Heart right ventricle (tissue), 16 donors: ENCODE measurements at regions not wholly inside any gene's neighbourhood (a gene's known extent, or its start where the extent isn't known, plus 50 kb on each side); places are given as distances from the start of the nearest gene placed in this dataset.

Experiments
- ATAC-seq, 8 donors: fragments of 200-7000 bp; cut with Tn5 transposase; one replicate each; pipeline ENCODE4 v1.9.1; 2020; ENCODE audit warnings: mild to moderate bottlenecking in 8 of 8, moderate library complexity in 8 of 8, moderate number of reproducible peaks in 1 of 8
- DNase-seq, 2 donors: peaks; one replicate each; pipeline ENCODE4 v3.0.0-alpha.2; 2020
- H3K27ac ChIP-seq, 10 donors: fragments of 200-600 bp; sonication (generic) in 2 of 10; one replicate each; pipeline versions ENCODE4 v1.5.0 to v1.8.0; 2020 to 2022; ENCODE audit warnings: mild to moderate bottlenecking in 3 of 10
- H3K27me3 ChIP-seq, 7 donors: fragments of 200-600 bp; one replicate each; pipeline ENCODE4 v1.8.0; 2021 to 2022; ENCODE audit warnings: mild to moderate bottlenecking in 2 of 7
- H3K36me3 ChIP-seq, 9 donors: fragments of 200-600 bp; sonication (generic) in 1 of 9; one replicate each; pipeline versions ENCODE4 v1.5.0 to v1.8.0; 2020 to 2022; ENCODE audit warnings: mild to moderate bottlenecking in 2 of 9
- H3K4me1 ChIP-seq, 9 donors: fragments of 200-600 bp; sonication (generic) in 1 of 9; one replicate each; pipeline versions ENCODE4 v1.5.0 to v1.8.0; 2020 to 2022; ENCODE audit warnings: mild to moderate bottlenecking in 4 of 9
- H3K4me3 ChIP-seq, 10 donors: fragments of 200-600 bp; sonication (generic) in 2 of 10; one replicate each; pipeline versions ENCODE4 v1.5.0 to v1.8.0; 2020 to 2022; ENCODE audit warnings: mild to moderate bottlenecking in 7 of 10, moderate library complexity in 2 of 10
- H3K9me3 ChIP-seq, 11 donors: fragments of 200-600 bp in 10 of 11; sonication (generic) in 2 of 11; one replicate each; pipeline versions ENCODE4 v1.5.0 to v1.8.0; 2013 to 2022; ENCODE audit warnings: mild to moderate bottlenecking in 2 of 11, control low read depth in 1 of 11, moderate library complexity in 1 of 11
- WGBS, 2 donors: extraction: QIAGEN DNeasy Blood & Tissue Kit; methylation state at CpG; one replicate each; pipeline ENCODE4 v1.1.7; 2013; ENCODE audit warnings: inconsistent platforms in 1 of 2; 5-methylcytosine and 5-hydroxymethylcytosine counted together
- intact Hi-C, 10 donors: fragments of 100-400 bp; cut with DNase I; formaldehyde crosslinking; loops; one replicate each; pipeline versions ENCODE4 v1.11.1 to v1.14.2; 2022
- TF ChIP-seq, protein P1 (sequence below), 9 donors: fragments of 200-600 bp; sonication (generic) in 2 of 9; IDR thresholded peaks; one replicate each; pipeline versions ENCODE4 v1.5.0 to v1.8.0; 2021 to 2022; ENCODE audit warnings: antibody characterized with exemption in 9 of 9, mild to moderate bottlenecking in 5 of 9, moderate library complexity in 1 of 9
- donor health status: Arrhythmogenic right ventricular cardiomyopathy.
- donor health status: ischemic (EF 13 %, LVEDD 7.1; RV severe dilation, severe dysfunction).
- donor health status: healthy with polysubstance abuse.
- donor health status: DM: no; HTN: yes; CAD: no.
- donor health status: DM: no; HTN: no; CAD: no.
- donor health status: ischemic (EF 25% LVEDD 6.9; RV normal size, moderate dysfunction).
- donor health status: ischemic (EF 25% LVEDD 5.7; RV mildly dilated, moderate dysfunction).
- donor health status: healthy.
- donor health status: DM: yes; HTN: yes; CAD: no.
- donor health status: Ischemic cardiomyopathy.
- donor health status: ischemic (EF 35%, LVEDD 5.7; RV mildly dilated, moderate dysfunction).
- donor health status: nonischemic (EF 11% LVEDD 7.7; RV severe dilation, severe dysfunction).
- donor health status: DM: yes; HTN: yes; CAD: no.
- donor health status: PGD.
- donor health status: ischemic (EF 29% LVEDD 5.4; RV normal size, mild dysfunction).
- donor health status: nonischemic (EF 23%, LVEDD 6.1; RV moderate dilation, normal function).

DNA sequence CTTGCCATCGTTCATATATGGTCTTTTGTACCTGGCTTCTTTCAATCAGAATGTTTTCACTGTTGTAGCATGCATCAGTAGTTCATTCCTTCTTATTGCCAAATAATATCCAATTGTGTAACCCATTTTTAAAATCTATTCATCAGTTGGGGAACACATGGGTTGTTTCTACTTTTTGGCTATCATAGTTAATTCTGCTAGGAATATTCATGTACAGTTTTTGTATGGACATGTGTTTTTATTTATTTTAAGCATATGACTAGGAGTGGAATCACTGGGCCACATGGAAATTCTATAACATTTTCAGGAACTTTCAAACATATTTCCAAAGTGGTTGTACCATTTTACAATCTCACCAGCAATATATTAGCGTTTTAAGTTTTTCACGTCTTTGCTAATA, 151.9 kb upstream of the PRNP start:
- WGBS, 2 donors: 85 to 91% methylated on average over 3 of the region's 3 CpGs
- H3K9me3 ChIP-seq: peaks cover 0 to 18% (median 3%) of the 10 kb centered on the region in 11 donors
- TF ChIP-seq, protein P1, sequence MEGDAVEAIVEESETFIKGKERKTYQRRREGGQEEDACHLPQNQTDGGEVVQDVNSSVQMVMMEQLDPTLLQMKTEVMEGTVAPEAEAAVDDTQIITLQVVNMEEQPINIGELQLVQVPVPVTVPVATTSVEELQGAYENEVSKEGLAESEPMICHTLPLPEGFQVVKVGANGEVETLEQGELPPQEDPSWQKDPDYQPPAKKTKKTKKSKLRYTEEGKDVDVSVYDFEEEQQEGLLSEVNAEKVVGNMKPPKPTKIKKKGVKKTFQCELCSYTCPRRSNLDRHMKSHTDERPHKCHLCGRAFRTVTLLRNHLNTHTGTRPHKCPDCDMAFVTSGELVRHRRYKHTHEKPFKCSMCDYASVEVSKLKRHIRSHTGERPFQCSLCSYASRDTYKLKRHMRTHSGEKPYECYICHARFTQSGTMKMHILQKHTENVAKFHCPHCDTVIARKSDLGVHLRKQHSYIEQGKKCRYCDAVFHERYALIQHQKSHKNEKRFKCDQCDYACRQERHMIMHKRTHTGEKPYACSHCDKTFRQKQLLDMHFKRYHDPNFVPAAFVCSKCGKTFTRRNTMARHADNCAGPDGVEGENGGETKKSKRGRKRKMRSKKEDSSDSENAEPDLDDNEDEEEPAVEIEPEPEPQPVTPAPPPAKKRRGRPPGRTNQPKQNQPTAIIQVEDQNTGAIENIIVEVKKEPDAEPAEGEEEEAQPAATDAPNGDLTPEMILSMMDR (IDR thresholded peaks at IDR 0.05): no peak
- ATAC-seq (no peak), DNase-seq (no peak)
- H3K36me3 ChIP-seq: no peaks in the 10 kb centered on the region
- peaks cover 0 to 17% (median 0%) of the 10 kb centered on the region in 7 donors for H3K27me3 ChIP-seq
- no peak overlapping the region for H3K4me3 ChIP-seq
- intact Hi-C loops: no loop called here
- H3K27ac ChIP-seq: no peak overlapping the region
- no peaks in the 10 kb centered on the region for H3K4me1 ChIP-seq

DNA sequence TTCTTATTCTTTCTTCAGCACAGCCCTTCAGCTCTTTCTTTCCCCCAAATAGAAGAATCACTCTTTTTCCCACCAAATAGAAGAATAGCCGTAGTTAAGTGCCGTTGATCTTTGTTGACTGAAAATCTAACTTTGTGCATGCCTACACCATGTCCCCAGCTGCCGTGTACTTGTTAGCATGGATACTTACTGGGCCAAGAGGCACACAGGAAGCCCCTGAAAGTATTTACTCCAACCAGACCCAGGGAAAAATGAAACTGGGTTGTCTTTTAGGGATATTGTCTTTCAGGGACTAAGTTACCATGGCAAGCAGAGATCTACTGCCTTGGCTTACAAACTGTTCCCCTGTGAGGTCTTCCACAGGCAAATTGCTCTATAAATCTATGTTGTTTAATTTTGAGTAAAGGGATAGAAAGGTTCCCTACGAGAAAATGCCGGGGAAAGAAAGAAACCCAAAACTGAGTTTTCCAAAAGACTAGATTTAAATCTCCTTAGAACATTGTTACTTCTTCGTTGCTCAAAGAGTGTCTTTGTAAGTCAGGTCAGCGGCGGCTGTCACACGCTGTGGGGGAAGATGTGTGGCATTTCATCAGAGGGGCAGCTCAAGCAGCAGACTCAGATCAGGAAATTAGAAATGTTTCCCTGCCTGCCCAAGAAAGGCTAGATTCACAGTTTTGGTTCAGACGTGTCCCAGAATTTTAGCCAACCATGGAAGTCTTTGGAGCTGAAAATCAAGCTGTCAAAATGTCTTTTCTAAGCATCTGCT, 152.7 kb upstream of the PRNP start:
- intact Hi-C loops: no loop called here
- Histone ChIP-seq H3K4me1 (no peaks in the 10 kb centered on the region), H3K27ac (no peak overlapping the region), H3K27me3 (peaks cover 0 to 17% (median 0%) of the 10 kb centered on the region in 7 donors), H3K4me3 (no peak overlapping the region), H3K9me3 (peaks cover 0 to 26% (median 3%) of the 10 kb centered on the region in 11 donors), H3K36me3 (no peaks in the 10 kb centered on the region)
- WGBS, 2 donors: 74 to 78% methylated on average over 10 of the region's 10 CpGs
- DNase-seq: no peak
- ATAC-seq: no peak
- TF ChIP-seq, protein P1 (IDR thresholded peaks at IDR 0.05): no peak

DNA sequence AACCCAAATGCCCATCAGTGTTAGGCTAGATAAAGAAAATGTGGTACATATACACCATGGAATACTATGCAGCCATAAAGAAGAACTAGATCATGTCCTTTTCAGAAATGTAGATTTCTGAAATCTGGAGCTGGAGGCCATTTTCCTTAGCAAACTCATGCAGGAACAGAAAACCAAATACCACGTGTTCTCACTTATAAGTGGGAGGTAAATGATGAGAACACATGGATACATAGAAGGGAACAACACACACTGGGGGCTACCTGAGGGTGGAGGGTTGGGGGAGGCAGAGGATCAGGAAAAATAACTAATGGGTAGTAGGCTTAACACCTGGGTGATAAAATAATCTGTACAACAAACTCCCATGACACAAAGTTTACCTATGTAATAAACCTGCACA, 153.5 kb upstream of the PRNP start:
- intact Hi-C loops: no loop called here
- TF ChIP-seq, protein P1 (IDR thresholded peaks at IDR 0.05): no peak
- Histone ChIP-seq H3K36me3 (no peaks in the 10 kb centered on the region), H3K27me3 (peaks cover 0 to 17% (median 0%) of the 10 kb centered on the region in 7 donors), H3K4me3 (no peak overlapping the region), H3K27ac (no peak overlapping the region), H3K4me1 (no peaks in the 10 kb centered on the region), H3K9me3 (peaks cover 0 to 33% (median 3%) of the 10 kb centered on the region in 11 donors)
- DNase-seq (no peak), ATAC-seq (no peak)
- WGBS, 2 donors: 61 to 76% methylated on average over 1 of the region's 1 CpG

DNA sequence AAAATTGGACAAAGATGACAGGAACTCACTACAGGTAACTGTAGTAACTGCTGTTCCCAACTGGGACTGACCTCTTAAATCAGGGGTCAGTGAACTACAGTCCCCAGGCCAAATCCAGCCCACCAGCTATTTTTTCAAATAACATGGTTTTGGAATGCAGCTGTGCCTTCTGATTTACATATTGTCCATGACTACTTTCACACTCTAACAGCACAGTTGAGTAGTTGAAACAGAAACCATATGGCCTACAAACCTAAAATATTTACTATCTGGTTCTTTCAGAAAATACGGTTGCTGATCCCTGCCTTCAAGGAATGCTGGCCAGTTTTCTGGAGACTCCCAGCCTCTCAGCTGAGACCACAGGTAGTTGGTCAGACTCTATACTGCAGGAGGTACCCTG, 161.5 kb upstream of the PRNP start:
- peaks cover 0 to 28% (median 0%) of the 10 kb centered on the region in 11 donors for H3K9me3 ChIP-seq
- no peak overlapping the region for H3K27ac ChIP-seq
- 51 to 75% methylated on average over 1 of the region's 1 CpG for WGBS, 2 donors
- intact Hi-C loops: no loop called here
- H3K4me3 ChIP-seq: no peak overlapping the region
- peaks cover 0 to 7% (median 0%) of the 10 kb centered on the region in 7 donors for H3K27me3 ChIP-seq
- H3K4me1 ChIP-seq: no peaks in the 10 kb centered on the region
- ATAC-seq (no peak), DNase-seq (no peak)
- H3K36me3 ChIP-seq: no peaks in the 10 kb centered on the region
- TF ChIP-seq, protein P1 (IDR thresholded peaks at IDR 0.05): no peak
